NAMALWA (cell line): ENCODE measurements at regions not wholly inside any gene's neighbourhood (a gene's known extent, or its start where the extent isn't known, plus 50 kb on each side); places are given as distances from the start of the nearest gene placed in this dataset.

ENCODE experiments used
- DNase-seq: peaks from one replicate; pipeline ENCODE4 v3.0.0-alpha.2; 2015; ENCODE audit warnings: low spot score

GRCh38 chr1:244196571-244197285 is 145.6 kb downstream of the ZBTB18 start:
- no peak for DNase-seq

GRCh38 chr1:244197851-244198375 is 146.8 kb downstream of the ZBTB18 start:
- no peak for DNase-seq

GRCh38 chr1:244199902-244200301 is 148.8 kb downstream of the ZBTB18 start:
- DNase-seq, result no peak

GRCh38 chr1:244200596-244200995 is 149.5 kb downstream of the ZBTB18 start:
- DNase-seq, result no peak

GRCh38 chr1:244201750-244202149 is 150.7 kb downstream of the ZBTB18 start:
- DNase-seq, result no peak

- DNase-seq, result no peak
These were observed 152.9 kb downstream of the ZBTB18 start for GRCh38 chr1:244204004-244204403.

- no peak for DNase-seq
These were observed 154.1 kb downstream of the ZBTB18 start for GRCh38 chr1:244205171-244205570.

- no peak for DNase-seq
These were observed 154.8 kb downstream of the ZBTB18 start for GRCh38 chr1:244205906-244206305.

- DNase-seq, result no peak
These were observed 156.2 kb downstream of the ZBTB18 start for GRCh38 chr1:244207042-244207934.

GRCh38 chr1:244207935-244208244 is 156.8 kb downstream of the ZBTB18 start:
- DNase-seq, result no peak

- no peak for DNase-seq
These were observed 158.9 kb downstream of the ZBTB18 start for GRCh38 chr1:244209955-244210354.

- no peak for DNase-seq
These were observed 159.9 kb downstream of the ZBTB18 start for GRCh38 chr1:244210884-244211558.

- DNase-seq, result no peak
These were observed 160.5 kb downstream of the ZBTB18 start for GRCh38 chr1:244211559-244211944.

GRCh38 chr1:244212219-244212618 is 161.1 kb downstream of the ZBTB18 start:
- no peak for DNase-seq

GRCh38 chr1:244212797-244213475 is 161.9 kb downstream of the ZBTB18 start:
- no peak for DNase-seq

- no peak for DNase-seq
These were observed 163.2 kb downstream of the ZBTB18 start for GRCh38 chr1:244214009-244214967.

- DNase-seq, result no peak
These were observed 165.8 kb downstream of the ZBTB18 start for GRCh38 chr1:244216836-244217235.

- no peak for DNase-seq
These were observed 166.6 kb downstream of the ZBTB18 start for GRCh38 chr1:244217711-244218110.

- no peak for DNase-seq
These were observed 167.1 kb downstream of the ZBTB18 start for GRCh38 chr1:244218220-244218619.

GRCh38 chr1:244219149-244219548 is 168.1 kb downstream of the ZBTB18 start:
- no peak for DNase-seq

GRCh38 chr1:244219802-244220201 is 168.7 kb downstream of the ZBTB18 start:
- no peak for DNase-seq
